ENCODE measurements at regions not wholly inside any gene's neighbourhood (a gene's known extent, or its start where the extent isn't known, plus 50 kb on each side); places are given as distances from the start of the nearest gene placed in this dataset.

GRCh38 chr2:106941372-106941993 lies 55.5 kb upstream of the ST6GAL2 start:
- DNase-seq: no peak

GRCh38 chr2:106943468-106944200 lies 57.7 kb upstream of the ST6GAL2 start:
- no peak for DNase-seq

GRCh38 chr2:106944215-106944614 lies 58.2 kb upstream of the ST6GAL2 start:
- DNase-seq: no peak

GRCh38 chr2:106948540-106948939 lies 62.6 kb upstream of the ST6GAL2 start:
- DNase-seq: no peak

- no peak for DNase-seq
These were observed 67.3 kb upstream of the ST6GAL2 start for GRCh38 chr2:106953236-106953635.

- no peak for DNase-seq
These were observed 67.8 kb upstream of the ST6GAL2 start for GRCh38 chr2:106953779-106954178.

GRCh38 chr2:106954304-106954703 lies 68.3 kb upstream of the ST6GAL2 start:
- no peak for DNase-seq

GRCh38 chr2:106956416-106956815 lies 70.4 kb upstream of the ST6GAL2 start:
- DNase-seq: peak; percentile 70

GRCh38 chr2:106956879-106957278 lies 70.9 kb upstream of the ST6GAL2 start:
- peak; percentile 30 for DNase-seq

- DNase-seq: no peak
These were observed 74.2 kb upstream of the ST6GAL2 start for GRCh38 chr2:106959975-106960682.

- peak; percentile 68 for DNase-seq
These were observed 74.8 kb upstream of the ST6GAL2 start for GRCh38 chr2:106960683-106961161.

GRCh38 chr2:106961328-106961727 lies 75.4 kb upstream of the ST6GAL2 start:
- peak; percentile 43 for DNase-seq

- no peak for DNase-seq
These were observed 77.2 kb upstream of the ST6GAL2 start for GRCh38 chr2:106963156-106963555.

- DNase-seq: no peak
These were observed 77.9 kb upstream of the ST6GAL2 start for GRCh38 chr2:106963893-106964292.

GRCh38 chr2:106965611-106966010 lies 79.6 kb upstream of the ST6GAL2 start:
- no peak for DNase-seq

- no peak for DNase-seq
These were observed 83.8 kb upstream of the ST6GAL2 start for GRCh38 chr2:106969777-106970176.

- DNase-seq: no peak
These were observed 84.7 kb upstream of the ST6GAL2 start for GRCh38 chr2:106970471-106971261.

- DNase-seq: no peak
These were observed 86.8 kb upstream of the ST6GAL2 start for GRCh38 chr2:106972782-106973181.

- no peak for DNase-seq
These were observed 88.9 kb upstream of the ST6GAL2 start for GRCh38 chr2:106974891-106975290.

GRCh38 chr2:106975641-106976040 lies 89.7 kb upstream of the ST6GAL2 start:
- no peak for DNase-seq

GRCh38 chr2:106976548-106976947 lies 90.6 kb upstream of the ST6GAL2 start:
- DNase-seq: no peak

- DNase-seq: no peak
These were observed 91.8 kb upstream of the ST6GAL2 start for GRCh38 chr2:106977717-106978116.

- no peak for DNase-seq
These were observed 92.7 kb upstream of the ST6GAL2 start for GRCh38 chr2:106978647-106979046.

All from COR-L47 (cell line).